A673 (cell line): ENCODE measurements at regions not wholly inside any gene's neighbourhood (a gene's known extent, or its start where the extent isn't known, plus 50 kb on each side); places are given as distances from the start of the nearest gene placed in this dataset.

Source experiments
- CTCF ChIP-seq: fragments of 300-800, 200-600 bp; sonication (generic); conservative IDR thresholded peaks from 2 replicates; pipeline ENCODE4 v1.5.1; 2017; ENCODE audit warnings: low read depth, mild to moderate bottlenecking, antibody characterized with exemption, low read length, moderate library complexity, mixed read lengths
- EZH2 ChIP-seq: fragments of 200-600 bp; sonication (generic); IDR thresholded peaks from 2 replicates; pipeline ENCODE4 v1.6.1; 2017; ENCODE audit warnings: borderline replicate concordance, low read depth, mild to moderate bottlenecking, mixed read lengths, antibody characterized with exemption, low read length; ENCODE audit not compliant: poor library complexity, severe bottlenecking

GRCh38 chr10:128563387-128563786 is 437.2 kb upstream of the MKI67 start:
- TF ChIP-seq CTCF, result no peak
- TF ChIP-seq EZH2, result no peak
